ENCODE measurements at regions not wholly inside any gene's neighbourhood (a gene's known extent, or its start where the extent isn't known, plus 50 kb on each side); places are given as distances from the start of the nearest gene placed in this dataset.
A peak's percentile ranks its signal among the peaks of the same experiment; 100 is the strongest.

GRCh38 chr4:137623013-137623412 is 90.7 kb upstream of the PCDH18 start:
- no peak for DNase-seq

GRCh38 chr4:137621056-137621455 is 88.8 kb upstream of the PCDH18 start:
- DNase-seq, result peak; percentile 76

GRCh38 chr4:137614491-137614890 is 82.2 kb upstream of the PCDH18 start:
- no peak for DNase-seq

- DNase-seq, result no peak
These were observed 79.9 kb upstream of the PCDH18 start for GRCh38 chr4:137611998-137612700.

- no peak for DNase-seq
These were observed 78.7 kb upstream of the PCDH18 start for GRCh38 chr4:137610960-137611359.

- DNase-seq, result no peak
These were observed 77.6 kb upstream of the PCDH18 start for GRCh38 chr4:137609718-137610430.

GRCh38 chr4:137608085-137608484 is 75.8 kb upstream of the PCDH18 start:
- no peak for DNase-seq

GRCh38 chr4:137602436-137602835 is 70.1 kb upstream of the PCDH18 start:
- no peak for DNase-seq

- no peak for DNase-seq
These were observed 69.6 kb upstream of the PCDH18 start for GRCh38 chr4:137601934-137602333.

- DNase-seq, result no peak
These were observed 67.4 kb upstream of the PCDH18 start for GRCh38 chr4:137599734-137600133.

- DNase-seq, result no peak
These were observed 65.6 kb upstream of the PCDH18 start for GRCh38 chr4:137597752-137598430.

- DNase-seq, result no peak
These were observed 55.5 kb upstream of the PCDH18 start for GRCh38 chr4:137587796-137588195.

GRCh38 chr4:137583671-137584070 is 51.4 kb upstream of the PCDH18 start:
- no peak for DNase-seq
